Lung microvascular endothelial cell (primary cell): ENCODE measurements at regions not wholly inside any gene's neighbourhood (a gene's known extent, or its start where the extent isn't known, plus 50 kb on each side); places are given as distances from the start of the nearest gene placed in this dataset.

ENCODE experiments used
- DNase-seq, 2 donors: peaks; one replicate each; pipeline versions ENCODE4 v3.0.0 to v3.0.0-alpha.2; 2010; ENCODE audit warnings: low read depth in 2 of 2

- no peak for DNase-seq
Measured at GRCh38 chr5:103617090-103617489, 54.5 kb upstream of the NUDT12 start.

GRCh38 chr5:103612545-103612944 is 50.0 kb upstream of the NUDT12 start:
- DNase-seq: no peak
